PC-3 (cell line): ENCODE measurements at regions not wholly inside any gene's neighbourhood (a gene's known extent, or its start where the extent isn't known, plus 50 kb on each side); places are given as distances from the start of the nearest gene placed in this dataset.

ENCODE experiments used
- CTCF ChIP-seq: fragments of 300-600 bp; sonication (generic); conservative IDR thresholded peaks from 2 replicates; pipeline ENCODE4 v1.5.1; 2017; ENCODE audit warnings: antibody characterized with exemption, low read depth, mild to moderate bottlenecking, low read length
- EZH2 ChIP-seq: fragments of 300-600 bp; sonication (generic); IDR thresholded peaks from one replicate; pipeline ENCODE4 v1.6.1; 2017; ENCODE audit warnings: antibody characterized with exemption, mild to moderate bottlenecking, low read length; ENCODE audit not compliant: unreplicated experiment
- EZH2phosphoT487 ChIP-seq: fragments of 300-600 bp; sonication (generic); IDR thresholded peaks from 2 replicates; pipeline ENCODE4 v1.6.1; 2018; ENCODE audit warnings: mild to moderate bottlenecking, antibody characterized with exemption, low read length, borderline replicate concordance

GRCh38 chr1:164188497-164188896 is 370.5 kb upstream of the PBX1 start:
- TF ChIP-seq CTCF: no peak
- no peak for TF ChIP-seq EZH2
- TF ChIP-seq EZH2phosphoT487: no peak
